HG03196 (cell line): ENCODE measurements at regions not wholly inside any gene's neighbourhood (a gene's known extent, or its start where the extent isn't known, plus 50 kb on each side); places are given as distances from the start of the nearest gene placed in this dataset.

Experiments used
- ATAC-seq: cut with Tn5 transposase; IDR thresholded peaks from one replicate; pipeline ENCODE4 v1.9.1; 2021; ENCODE audit not compliant: unreplicated experiment

DNA sequence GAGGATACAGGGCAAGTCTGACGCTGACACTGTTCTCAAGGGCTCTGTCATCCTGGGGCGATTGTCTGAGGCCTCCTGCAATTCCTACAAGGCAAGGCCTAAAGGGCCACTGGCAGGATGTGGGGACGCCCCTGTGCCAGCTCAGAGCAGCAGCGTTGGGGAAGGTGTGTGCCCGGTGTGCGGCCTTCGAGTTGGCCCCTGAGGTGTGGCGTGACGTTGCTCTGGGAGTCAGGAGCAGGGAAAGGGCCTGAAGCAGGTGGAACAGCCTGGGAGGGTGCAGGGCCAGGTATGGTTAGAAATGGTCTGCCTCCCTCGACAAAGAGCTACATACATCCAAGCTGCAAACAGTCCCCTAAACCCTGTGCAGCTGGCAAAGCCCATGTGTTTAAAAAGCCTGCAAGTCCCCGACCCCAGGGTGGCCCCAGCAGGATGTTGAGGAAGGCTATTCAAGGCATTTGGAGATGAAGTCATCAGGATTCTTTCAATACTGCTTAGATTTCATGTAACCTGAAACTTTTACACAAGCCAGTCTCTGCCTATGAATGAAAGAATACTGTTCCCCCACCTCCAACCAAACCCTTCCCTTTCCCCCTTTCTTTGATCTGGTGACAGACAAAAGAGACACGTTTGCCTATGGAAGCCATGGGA, 142.5 kb upstream of the TNS3 start:
- ATAC-seq, result no peak

DNA sequence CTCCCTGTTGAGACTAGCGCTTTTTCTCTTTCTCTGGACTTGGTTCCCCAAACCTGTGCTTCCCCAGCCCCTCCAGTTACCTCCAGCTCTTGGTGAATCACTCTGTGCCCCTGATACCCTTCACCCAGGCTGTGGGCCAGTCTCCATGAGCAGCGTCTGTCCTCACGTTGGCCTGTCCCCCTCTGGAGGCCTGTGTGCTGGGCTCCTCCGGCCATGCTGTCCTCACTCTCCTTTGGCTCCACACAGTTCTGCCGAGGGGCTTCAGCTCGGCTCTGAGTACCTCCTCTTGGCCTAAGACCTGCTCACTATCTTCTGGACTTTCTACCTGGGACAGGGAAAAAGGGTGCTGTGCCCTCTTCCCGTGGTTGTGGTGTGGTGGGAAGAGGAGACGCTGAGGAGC, 140.2 kb upstream of the TNS3 start:
- no peak for ATAC-seq

DNA sequence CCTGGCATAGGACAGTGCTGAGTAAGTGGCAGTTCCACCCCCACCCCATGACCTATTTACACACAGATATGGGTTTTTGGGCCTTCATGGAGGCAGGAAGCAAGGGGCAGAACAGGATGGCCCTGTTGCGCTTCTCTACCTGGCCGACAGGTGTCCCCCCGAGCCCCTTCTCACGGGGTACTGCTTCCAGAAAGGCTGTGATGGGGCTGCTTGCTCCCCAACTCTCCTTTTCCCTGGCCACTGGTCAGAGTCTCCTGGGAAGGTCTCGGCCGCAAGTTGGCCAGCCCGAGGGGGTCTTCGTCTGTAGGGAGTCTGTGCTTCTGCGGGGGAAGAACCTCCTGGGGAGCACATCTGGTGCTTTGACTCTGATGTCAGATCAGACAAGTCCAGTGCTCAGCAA, 139.8 kb upstream of the TNS3 start:
- ATAC-seq, result no peak

DNA sequence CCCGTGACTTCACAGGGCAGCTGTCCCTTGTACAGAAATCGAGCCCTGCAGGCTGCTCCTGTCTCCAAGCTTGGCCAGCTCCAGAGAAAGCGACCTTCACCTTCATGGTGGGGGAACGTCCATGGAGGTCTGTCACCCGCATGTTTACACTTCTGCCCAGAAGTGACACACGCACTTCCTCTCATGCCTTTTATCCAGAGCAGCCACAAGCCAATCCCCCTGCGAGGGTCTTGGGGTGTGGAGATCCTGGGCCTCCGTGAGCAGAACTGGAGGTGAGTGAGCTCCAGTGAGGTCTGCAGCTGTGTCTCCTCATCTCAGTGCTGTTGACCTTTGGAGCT, 139.0 kb upstream of the TNS3 start:
- no peak for ATAC-seq

DNA sequence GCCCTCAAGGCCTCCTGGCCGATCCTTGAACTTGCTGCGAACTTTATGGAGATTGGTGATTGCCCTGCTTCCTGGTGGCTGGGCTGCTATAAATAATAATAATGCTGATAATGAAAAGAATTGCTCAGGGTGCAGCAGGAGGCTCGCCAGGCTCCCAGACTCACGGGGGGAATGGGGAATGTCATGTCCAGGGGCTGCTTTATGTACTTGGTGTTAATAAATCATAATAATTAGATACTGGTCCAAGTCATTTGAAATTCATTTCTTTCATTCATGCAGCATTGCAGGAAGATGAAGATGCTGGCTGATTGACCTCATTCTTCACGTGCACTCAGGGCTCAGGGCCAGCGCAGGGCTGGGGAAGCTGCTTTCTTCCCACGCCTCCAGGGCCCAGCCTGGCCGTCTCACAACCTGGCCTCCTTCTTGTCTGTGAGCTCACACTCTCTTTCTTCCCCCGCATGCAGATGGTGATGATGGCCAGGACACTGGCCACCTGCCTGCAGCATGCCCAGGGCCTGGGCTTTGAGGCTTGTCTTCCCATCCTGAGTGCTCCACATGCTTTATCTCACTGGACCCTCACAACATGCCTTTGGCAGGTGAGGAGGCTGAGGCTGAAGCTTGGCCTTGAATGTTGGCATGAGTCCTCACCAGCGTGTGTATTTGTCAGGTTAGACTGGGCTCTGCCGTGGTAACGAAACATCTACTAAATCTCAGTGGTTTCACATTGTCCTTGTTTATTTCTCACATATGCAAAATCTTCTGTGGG, 138.4 kb upstream of the TNS3 start:
- ATAC-seq, result no peak

DNA sequence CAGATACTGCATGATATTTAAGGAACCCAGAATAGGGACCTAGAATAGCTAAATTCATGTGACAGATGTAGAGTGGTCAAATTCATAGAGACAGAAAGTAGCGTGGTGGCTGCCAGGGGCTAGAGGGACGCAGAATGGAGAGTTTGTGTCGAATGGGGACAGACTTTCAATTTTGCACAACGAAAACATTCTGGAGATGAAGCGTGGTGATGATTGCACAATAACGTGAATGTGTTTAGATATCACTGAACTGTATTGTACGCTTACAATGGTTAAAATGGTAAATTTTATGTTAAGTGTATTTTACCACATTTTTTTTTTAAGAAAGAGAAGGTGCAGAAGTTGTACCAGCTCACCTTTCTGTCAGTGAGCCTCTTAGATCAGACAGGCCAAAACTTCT, 137.8 kb upstream of the TNS3 start:
- ATAC-seq, result no peak

DNA sequence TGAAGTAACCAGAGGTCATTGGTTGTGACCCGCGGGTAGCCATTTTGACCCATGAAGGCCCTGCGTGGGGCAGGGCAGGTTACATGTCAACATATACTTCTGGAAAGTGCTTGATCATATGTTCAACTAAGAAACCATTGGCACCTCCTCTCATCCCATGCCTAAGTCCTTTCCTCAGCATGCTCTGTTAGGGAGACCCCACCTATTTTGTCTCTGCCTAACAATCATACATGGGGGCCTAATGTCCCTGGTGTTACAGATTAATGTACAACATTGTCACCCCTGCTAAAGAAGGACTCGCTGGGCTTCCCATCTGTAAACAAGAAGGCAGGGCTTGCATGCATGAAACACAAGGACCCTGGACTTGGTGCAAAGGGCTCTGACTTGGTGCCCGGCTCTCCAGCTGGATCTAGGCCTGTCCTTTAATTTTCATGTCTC, 133.7 kb upstream of the TNS3 start:
- ATAC-seq, result no peak

DNA sequence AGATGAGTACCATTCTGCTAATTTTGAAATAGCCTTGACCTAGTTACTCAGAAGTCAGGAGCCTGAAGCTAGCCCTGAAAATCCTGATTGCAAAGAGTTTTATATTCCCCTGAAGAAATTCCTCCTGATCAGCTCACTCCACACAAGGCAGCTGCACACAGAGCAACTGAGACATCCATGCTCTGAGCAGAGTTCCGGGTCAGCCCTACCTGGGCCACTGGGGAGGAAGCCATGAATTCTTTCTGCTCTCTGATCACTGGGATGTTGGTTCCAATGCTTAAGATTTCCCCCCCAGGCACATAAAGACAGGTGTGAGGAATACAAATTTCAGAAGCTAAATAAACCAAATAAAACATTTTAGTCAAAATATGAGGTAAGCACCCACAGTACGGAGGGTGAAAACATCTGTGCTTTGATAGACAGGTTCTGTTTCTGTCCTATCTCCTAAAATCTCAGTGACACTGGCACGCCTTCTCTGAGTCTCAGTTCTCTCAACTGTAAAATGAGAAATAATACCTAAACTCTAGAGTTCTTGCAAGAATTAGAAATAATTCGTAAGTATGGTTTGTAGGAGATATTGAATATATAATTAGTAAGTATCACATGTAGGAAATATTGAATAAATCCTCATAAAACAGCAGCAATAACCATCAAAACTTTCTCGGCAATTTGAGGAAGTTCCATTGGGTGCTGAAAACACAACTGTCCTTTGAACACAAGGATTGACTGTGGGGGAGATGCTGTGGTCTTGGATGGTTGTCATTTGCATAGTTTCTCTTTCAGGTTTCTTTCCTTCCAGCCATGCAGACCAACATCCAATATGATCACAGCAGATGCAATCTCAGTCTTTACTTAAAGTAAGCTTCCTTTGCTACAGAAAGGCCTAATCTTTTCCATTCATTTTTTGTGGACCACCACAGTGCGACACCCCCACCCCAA, 133.0 kb upstream of the TNS3 start:
- peak; percentile 94 for ATAC-seq

DNA sequence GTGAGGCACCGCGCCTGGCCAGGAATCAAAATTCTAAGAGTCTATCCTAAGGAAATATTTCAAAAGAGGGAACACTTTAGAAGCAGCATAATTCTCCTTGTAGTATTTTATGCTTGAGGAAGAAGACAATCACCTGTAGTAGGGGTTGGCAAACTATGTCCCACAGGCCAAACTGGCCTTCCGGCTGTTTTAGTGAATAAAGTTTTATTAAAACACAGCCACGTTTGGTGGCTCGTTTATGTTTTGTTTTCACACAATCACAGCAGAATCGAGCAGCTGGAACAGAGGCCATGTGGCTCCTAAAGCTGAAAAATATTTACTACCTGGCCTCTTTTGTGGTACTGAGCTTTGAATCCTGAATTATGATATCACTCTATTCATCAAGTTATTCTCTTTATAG, 131.7 kb upstream of the TNS3 start:
- no peak for ATAC-seq

DNA sequence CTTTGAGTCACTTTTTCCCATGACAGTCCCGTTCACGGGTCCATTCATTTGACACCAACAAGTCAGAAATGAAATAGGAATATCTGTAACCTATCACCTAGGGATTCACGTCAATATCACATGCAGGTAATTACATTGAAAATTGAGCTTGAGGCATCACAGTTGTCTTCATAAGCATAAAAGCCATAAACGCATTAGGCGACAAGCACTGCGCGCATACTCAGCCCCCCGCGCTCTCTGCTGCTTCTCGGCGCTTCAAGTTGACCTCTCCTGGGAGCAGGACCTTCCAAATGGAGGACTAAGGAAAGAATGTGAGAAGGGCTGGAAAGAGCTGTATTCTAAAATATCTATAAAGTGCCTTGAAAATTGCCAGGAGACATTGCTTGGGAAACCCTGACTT, 130.5 kb upstream of the TNS3 start:
- no peak for ATAC-seq

DNA sequence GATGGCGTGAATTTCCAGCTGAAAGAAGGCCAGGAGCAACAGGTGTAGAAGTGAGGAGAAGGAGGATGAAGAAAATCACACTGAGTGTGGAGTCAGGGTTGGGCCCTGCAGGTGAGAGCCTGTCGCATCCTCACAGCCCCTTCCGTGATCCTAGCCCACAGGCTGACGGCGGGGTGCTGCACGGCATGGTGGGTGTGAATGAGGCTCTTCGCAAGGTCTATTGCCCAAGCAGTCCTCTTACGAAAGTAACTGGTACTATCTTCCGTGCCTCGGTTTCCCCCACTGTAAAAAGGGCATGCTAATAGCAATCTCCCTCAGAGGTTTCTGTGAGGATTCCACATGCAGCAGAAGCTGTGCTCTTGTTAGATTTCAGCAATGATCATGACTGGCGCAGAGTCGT, 129.9 kb upstream of the TNS3 start:
- no peak for ATAC-seq

DNA sequence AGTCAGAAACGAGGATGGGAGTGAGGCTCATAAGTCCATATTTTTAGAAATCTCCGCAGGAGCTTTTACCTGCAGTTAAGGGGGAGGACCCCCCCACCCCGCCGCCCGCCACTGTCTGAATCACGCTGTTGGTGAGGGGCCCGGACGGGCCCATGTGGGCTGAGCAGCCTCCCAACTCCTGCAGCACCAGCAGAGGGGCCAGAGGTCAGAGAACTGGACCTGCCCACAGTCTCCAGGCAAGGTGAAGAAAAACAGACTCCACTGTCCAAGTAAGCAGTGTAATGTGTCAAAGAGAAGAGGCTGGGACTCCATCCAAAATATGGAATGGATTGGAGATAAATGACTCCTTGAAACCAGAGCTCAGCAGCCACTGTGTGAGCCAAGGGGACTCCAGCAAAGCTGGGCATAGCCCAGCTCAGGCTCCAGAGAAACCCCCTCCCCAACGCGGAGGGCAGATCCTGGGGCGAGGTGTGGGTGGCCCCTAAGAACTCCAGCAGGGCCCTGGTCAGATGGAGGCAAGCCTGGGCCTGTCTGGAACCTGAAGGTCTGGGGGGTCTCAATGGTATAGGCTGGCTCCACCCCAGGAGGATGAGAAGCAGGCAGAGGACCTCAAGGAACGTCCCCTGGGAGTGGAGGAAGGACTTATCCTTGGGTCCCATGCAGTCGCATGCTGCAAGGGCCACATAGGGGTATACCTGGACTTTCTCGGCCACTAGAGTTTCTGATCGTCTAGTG, 128.5 kb upstream of the TNS3 start:
- ATAC-seq, result no peak

DNA sequence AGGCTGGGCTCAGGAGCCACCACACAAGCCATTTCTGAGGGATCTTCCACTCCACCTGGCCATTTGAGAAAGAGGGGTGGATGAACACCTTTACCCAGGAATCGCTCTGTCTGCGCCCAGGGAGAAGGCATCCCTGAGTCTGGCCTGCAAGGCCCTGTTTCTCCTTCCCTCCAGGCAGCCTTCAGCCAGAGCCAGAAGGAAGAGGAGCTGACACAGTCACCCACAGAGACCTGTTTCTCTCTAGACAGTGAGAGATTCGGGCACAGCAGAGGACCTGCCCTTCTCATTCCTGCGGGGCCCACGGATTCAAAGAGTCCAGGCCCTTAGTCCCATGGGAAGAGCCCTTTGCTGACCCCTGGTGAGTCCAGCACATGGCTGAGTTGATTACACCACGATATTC, 127.5 kb upstream of the TNS3 start:
- no peak for ATAC-seq

DNA sequence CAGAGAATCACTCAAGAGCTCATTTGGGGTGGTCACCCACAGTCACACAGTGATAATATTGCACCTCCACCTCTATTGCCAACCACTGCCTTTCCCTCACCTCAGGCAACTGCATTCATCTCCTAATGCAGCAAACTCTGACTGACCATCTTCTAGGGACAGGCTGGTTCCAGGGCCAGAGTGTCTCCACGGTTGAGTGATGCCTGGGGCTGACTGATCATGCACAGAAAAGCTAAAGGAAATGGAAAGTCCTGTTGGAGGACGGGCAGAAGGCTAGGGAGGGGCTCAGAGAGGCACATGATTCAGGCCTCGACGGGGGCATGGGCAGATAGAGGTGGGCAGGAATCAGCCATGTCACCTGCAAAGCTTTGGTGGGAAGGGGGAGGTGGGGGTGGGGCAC, 127.1 kb upstream of the TNS3 start:
- ATAC-seq, result no peak

DNA sequence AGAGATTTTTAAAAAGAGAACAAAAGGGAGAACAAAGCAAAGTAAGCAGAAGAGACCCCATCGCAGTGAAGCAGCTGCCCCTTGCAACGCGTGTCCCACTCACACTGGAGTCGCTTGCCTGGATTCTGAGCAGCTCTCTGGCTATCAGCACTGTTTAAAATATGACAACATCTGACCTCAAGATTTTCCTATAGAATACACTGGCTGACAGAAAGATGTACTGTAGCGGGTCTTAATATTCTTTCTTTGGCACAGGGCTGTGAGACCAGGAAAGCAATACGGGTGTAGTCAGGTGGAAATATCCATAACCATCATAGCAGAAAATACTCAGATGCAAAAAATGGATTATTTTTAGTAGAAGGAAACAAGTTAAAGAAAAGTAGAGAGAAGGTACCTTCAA, 125.7 kb upstream of the TNS3 start:
- ATAC-seq, result no peak

DNA sequence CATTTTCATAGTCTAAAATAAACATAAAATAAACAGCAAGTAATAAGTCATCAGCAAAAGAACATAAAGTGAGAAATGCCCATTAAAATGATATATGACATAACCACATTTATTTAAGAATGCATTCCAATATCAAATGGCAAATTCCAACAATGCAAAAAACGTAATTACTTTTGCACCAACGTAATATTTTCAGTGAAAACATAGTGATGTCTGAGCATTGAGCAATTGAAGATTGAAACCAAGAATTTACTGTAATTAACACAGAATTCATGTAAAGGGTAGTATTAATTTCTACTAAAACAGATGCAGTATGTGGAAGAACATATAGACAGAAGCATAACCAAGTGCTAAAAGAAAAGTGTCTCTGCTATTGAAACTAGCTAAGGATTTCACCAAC, 123.0 kb upstream of the TNS3 start:
- no peak for ATAC-seq

DNA sequence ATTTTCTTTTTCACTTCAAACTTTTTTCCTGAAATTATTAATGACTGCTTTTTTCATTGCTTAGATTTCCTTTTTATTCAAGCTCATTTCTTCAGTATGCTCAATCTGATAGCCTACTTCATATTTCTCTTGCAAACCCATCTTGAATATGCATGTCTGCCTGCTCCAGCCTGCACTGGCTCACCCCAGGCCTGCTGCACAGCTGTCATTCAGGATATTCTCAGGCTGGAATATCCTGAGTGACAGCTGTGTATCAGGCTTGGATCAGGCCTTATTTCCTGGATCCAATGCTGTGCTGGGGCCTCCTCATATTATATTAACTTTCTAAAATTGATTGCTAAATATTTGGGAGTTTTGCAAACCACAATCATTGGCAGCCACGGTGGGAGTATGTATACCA, 120.2 kb upstream of the TNS3 start:
- ATAC-seq, result no peak

DNA sequence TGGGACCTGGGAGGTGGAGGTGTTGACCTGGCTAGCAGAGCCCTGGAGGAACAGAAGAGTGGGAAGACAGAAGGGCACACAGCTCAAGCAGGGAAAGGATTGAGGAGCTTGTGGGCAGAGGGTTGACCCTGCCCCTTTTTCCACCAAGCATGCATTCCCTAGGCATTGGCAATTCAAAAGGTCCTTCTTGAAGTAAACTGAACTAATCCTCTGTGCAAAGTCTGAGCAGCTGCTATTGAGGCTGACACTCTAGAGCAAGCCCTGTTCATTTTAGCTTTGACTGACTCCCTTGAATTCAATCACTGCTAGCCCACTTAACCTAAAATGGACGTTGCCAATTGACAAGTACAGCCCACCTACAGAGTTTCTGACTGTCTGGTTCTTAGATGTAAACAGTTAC, 116.5 kb upstream of the TNS3 start:
- ATAC-seq, result no peak

DNA sequence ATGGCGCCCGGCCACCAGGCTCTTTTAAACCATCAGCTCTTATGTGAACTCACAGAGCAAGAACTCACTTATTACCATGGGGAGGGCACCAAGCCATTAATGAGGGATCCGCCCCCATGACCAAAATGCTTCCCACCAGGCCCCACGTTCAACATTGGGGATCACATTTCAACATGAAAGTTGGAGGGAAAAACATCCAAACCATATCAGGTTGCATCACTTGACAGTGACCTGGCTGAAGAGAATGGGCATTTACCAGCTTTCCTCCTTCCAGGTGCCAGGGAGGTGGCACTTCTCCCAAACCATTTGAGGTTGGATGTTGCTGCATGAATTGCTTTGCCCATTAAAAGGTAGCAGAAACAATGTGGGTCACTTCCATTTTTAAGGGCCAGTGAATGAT, 115.6 kb upstream of the TNS3 start:
- ATAC-seq, result no peak

DNA sequence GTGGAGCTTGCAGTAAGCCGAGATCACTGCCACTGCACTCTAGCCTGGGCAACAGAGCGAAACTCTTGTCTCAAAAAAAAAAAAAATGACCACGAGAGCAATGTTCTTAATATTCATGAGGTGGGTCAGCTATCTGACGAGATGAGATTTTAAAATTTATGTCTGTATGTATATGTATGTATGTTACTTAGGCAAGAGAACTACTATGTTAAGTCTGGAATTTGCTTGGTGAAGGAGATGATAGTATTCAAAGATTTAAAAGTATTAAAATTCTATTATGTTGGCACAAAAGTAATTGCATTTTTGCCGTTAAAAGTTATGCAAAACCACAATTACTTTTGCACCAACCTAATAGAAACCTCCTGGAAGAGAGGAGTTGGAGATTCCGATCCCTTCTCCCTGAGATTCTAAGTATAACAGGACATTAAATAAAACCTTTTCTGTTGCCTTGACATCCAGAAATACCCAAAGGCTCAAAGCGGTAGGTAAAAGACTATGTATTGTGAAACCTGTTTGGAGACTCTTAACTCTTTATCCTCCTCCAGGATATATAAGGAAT, 114.3 kb upstream of the TNS3 start:
- no peak for ATAC-seq

DNA sequence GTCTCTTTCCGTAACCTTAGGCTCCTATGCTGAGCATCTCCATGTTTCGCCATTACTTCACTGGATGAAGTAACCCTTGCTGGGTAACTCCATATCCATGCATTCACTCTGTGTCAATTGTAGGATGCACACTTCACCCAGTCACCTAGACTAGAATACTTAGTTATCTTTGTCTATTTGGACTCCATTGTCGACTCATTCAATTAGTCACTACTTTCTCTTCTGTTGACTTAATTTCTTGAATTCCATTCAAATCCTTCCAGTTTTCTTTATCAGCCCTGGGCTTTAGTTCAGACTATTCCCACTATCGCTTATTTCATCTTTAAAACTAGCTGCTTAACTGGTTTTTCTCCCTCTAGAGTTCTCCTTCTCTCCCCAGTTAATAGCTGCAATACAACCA, 111.3 kb upstream of the TNS3 start:
- no peak for ATAC-seq
